Colonic mucosa (tissue), 4 donors: ENCODE measurements at regions not wholly inside any gene's neighbourhood (a gene's known extent, or its start where the extent isn't known, plus 50 kb on each side); places are given as distances from the start of the nearest gene placed in this dataset.

Experiments used
- DNase-seq: peaks from one replicate; pipeline ENCODE4 v3.0.0-alpha.2; 2020
- H3K27ac ChIP-seq: fragments of 200-600 bp; one replicate; pipeline ENCODE4 v1.8.0; 2021
- H3K27me3 ChIP-seq: fragments of 200-600 bp; one replicate; pipeline ENCODE4 v1.8.0; 2021
- H3K36me3 ChIP-seq: fragments of 200-600 bp; one replicate; pipeline ENCODE4 v1.8.0; 2021
- H3K4me1 ChIP-seq: fragments of 200-600 bp; one replicate; pipeline ENCODE4 v1.8.0; 2021; ENCODE audit warnings: mild to moderate bottlenecking
- H3K4me3 ChIP-seq: fragments of 200-600 bp; one replicate; pipeline ENCODE4 v1.8.0; 2021
- H3K9ac ChIP-seq, 2 donors: one replicate each; pipeline ENCODE4 v1.7.0; 2013; ENCODE audit warnings: control low read depth in 2 of 2, low read depth in 2 of 2, low read length in 2 of 2
- H3K9me3 ChIP-seq: fragments of 200-600 bp; one replicate; pipeline ENCODE4 v1.8.0; 2021
- intact Hi-C: fragments of 100-400 bp; cut with DNase I; formaldehyde crosslinking; loops from one replicate; pipeline ENCODE4 v1.14.1; 2022
- TF ChIP-seq, protein P1 (sequence below): fragments of 200-600 bp; IDR thresholded peaks from one replicate; pipeline ENCODE4 v1.8.0; 2022; ENCODE audit warnings: antibody characterized with exemption, mild to moderate bottlenecking
- donor health status: healthy.
- donor health status: DM: no; HTN: no; CAD: no.
- donor health status: DM: no; HTN: no; CAD: no.

DNA sequence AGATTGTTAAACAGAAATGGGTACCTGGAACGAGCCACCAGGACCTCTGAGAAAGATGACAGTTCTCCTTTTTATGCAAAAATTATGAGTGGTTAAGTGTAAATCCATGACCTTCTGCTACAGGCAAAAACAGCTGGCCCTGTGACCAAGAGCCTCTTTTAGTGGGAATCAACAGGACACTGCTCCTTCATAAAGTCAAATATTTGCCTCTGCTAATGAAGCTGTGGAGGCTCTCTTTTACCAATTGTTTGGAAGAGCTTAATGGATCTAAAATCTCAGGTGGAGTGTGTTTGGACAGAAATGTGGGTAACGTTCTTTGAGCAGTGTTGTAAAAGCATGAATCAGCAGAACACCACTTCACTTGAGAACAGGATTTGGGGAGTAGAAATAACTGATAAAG, 117.5 kb upstream of the PCSK2 start:
- Histone ChIP-seq H3K4me1 (no peaks in the 10 kb centered on the region), H3K27me3 (no peaks in the 10 kb centered on the region), H3K9ac (no peak overlapping the region), H3K4me3 (no peak overlapping the region), H3K27ac (no peak overlapping the region), H3K36me3 (no peaks in the 10 kb centered on the region), H3K9me3 (no peaks in the 10 kb centered on the region)
- intact Hi-C loops: no loop called here
- TF ChIP-seq, protein P1, sequence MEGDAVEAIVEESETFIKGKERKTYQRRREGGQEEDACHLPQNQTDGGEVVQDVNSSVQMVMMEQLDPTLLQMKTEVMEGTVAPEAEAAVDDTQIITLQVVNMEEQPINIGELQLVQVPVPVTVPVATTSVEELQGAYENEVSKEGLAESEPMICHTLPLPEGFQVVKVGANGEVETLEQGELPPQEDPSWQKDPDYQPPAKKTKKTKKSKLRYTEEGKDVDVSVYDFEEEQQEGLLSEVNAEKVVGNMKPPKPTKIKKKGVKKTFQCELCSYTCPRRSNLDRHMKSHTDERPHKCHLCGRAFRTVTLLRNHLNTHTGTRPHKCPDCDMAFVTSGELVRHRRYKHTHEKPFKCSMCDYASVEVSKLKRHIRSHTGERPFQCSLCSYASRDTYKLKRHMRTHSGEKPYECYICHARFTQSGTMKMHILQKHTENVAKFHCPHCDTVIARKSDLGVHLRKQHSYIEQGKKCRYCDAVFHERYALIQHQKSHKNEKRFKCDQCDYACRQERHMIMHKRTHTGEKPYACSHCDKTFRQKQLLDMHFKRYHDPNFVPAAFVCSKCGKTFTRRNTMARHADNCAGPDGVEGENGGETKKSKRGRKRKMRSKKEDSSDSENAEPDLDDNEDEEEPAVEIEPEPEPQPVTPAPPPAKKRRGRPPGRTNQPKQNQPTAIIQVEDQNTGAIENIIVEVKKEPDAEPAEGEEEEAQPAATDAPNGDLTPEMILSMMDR: no peak
- no peak for DNase-seq

DNA sequence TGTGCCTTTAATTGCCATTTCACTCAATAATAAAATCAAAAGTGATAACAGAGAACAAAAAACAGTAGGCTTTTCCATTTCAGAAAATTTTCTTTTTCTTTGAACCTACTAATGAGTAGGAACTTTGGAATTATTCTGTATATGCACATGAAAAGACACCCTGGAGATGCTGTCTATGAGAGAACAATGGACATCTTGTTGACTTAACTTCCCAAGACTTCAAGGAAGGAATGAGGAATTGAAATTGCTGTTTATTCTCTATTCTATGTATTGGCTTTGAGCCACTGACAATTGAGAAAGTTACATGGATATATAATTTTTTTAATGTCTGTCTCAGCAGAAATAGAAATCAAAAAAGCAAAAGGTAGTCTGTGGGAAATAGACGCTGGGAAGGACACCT, 98.6 kb upstream of the PCSK2 start:
- Histone ChIP-seq H3K9me3 (no peaks in the 10 kb centered on the region), H3K4me1 (no peaks in the 10 kb centered on the region), H3K27ac (no peak overlapping the region), H3K9ac (no peak overlapping the region), H3K36me3 (no peaks in the 10 kb centered on the region), H3K4me3 (no peak overlapping the region), H3K27me3 (no peaks in the 10 kb centered on the region)
- TF ChIP-seq, protein P1: no peak
- intact Hi-C loops: no loop called here
- DNase-seq: no peak

DNA sequence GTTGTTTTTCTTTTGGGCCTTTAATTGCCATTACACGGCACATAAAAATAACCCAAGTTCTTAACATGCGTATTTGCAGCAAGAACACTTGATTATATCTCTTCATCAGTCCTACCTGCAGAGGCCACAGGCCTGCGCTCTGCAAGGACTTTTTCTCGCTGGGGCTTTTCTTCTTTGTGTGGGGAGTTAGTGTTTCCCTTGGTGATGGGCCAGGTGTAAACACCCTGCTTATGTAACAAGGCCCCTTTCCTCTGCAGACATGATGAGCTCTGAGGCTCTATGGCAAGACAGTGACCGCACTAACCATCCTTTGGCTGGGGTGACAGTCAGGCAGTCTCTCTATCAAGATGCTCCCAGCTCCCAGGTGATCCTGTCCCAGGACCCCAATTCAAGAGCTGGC, 97.8 kb upstream of the PCSK2 start:
- H3K27ac ChIP-seq: no peak overlapping the region
- TF ChIP-seq, protein P1: no peak
- DNase-seq: no peak
- intact Hi-C loops: no loop called here
- H3K9ac ChIP-seq: no peak overlapping the region
- H3K4me1 ChIP-seq: no peaks in the 10 kb centered on the region
- H3K36me3 ChIP-seq: no peaks in the 10 kb centered on the region
- no peaks in the 10 kb centered on the region for H3K27me3 ChIP-seq
- no peaks in the 10 kb centered on the region for H3K9me3 ChIP-seq
- H3K4me3 ChIP-seq: no peak overlapping the region

DNA sequence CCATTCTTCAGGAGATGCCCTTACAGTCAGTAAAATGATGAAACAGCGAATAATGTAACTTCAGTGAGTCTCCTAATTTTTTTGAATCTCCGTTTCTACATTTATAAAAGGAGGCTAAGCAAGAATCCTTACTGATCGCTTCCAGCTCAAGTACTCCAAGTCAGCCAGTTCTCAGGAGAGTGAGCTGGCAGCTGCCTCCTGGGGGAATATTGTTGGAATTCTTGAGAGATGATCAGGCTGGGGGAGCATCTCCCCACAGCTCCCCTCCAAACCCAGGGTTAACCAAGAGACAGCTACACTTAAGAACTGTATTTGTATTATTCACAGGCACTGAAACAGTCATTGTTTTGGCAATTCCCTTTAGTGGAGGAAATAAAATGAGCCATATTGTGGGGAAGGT, 89.1 kb upstream of the PCSK2 start:
- Histone ChIP-seq H3K4me1 (no peaks in the 10 kb centered on the region), H3K9me3 (no peaks in the 10 kb centered on the region), H3K27me3 (no peaks in the 10 kb centered on the region), H3K36me3 (no peaks in the 10 kb centered on the region), H3K27ac (no peak overlapping the region), H3K4me3 (no peak overlapping the region), H3K9ac (no peak overlapping the region)
- intact Hi-C loops: no loop called here
- TF ChIP-seq, protein P1: no peak
- DNase-seq: no peak

DNA sequence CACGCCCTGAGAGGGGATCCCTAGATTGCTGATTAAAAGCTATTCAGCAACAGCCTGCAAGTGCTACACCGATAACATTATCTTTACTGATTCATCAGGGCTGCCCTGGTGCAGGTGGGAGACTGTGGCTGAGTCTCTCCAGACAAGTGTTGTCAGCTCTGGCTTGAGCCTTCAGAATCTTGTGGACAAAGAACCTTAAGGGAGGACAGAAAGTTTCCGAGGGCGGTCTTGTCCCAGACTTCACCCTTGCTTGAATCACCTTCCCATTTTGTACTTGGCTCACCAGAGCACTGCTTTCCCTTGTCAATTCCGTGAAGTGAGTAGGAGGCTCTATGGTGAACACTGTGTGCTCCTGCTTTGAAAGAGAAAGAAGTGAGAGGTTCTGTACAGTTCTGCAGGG, 88.6 kb upstream of the PCSK2 start:
- H3K36me3 ChIP-seq: no peaks in the 10 kb centered on the region
- no peaks in the 10 kb centered on the region for H3K27me3 ChIP-seq
- no peak overlapping the region for H3K4me3 ChIP-seq
- no peak for DNase-seq
- no peaks in the 10 kb centered on the region for H3K4me1 ChIP-seq
- H3K9me3 ChIP-seq: no peaks in the 10 kb centered on the region
- TF ChIP-seq, protein P1: no peak
- no peak overlapping the region for H3K27ac ChIP-seq
- intact Hi-C loops: no loop called here
- no peak overlapping the region for H3K9ac ChIP-seq

DNA sequence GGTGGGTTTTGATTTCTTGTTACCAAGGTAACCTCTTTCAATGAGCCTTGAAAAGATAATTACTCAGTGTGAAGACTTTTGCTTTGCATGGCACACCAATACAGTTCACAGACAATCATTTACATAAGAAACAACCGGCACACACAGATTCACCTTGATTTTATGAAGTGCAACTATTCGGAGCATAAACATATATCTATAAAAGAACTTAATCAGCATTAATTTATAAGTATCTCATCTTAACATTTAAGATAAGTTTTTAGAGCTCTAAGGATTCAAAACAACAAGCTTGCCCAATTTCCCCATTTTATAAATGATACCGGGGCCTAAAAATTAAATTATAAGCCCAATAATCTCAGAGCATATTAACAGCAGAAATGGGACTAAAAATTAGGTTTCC, 85.9 kb upstream of the PCSK2 start:
- no peak for DNase-seq
- Histone ChIP-seq H3K4me1 (no peaks in the 10 kb centered on the region), H3K27me3 (no peaks in the 10 kb centered on the region), H3K9ac (no peak overlapping the region), H3K36me3 (no peaks in the 10 kb centered on the region), H3K9me3 (no peaks in the 10 kb centered on the region), H3K4me3 (no peak overlapping the region), H3K27ac (no peak overlapping the region)
- TF ChIP-seq, protein P1: no peak
- intact Hi-C loops: no loop called here
